NB4 (cell line): ENCODE measurements at regions not wholly inside any gene's neighbourhood (a gene's known extent, or its start where the extent isn't known, plus 50 kb on each side); places are given as distances from the start of the nearest gene placed in this dataset.

Source experiments
- POLR2A ChIP-seq: IDR thresholded peaks from 2 replicates; pipeline ENCODE4 v1.6.1; 2011; ENCODE audit warnings: mild to moderate bottlenecking; ENCODE audit not compliant: insufficient read length; ENCODE audit errors: extremely low read depth
- TF ChIP-seq, protein P1 (sequence below): IDR thresholded peaks from one replicate; pipeline ENCODE4 v1.5.1; 2012; ENCODE audit warnings: low read depth, low read length

DNA sequence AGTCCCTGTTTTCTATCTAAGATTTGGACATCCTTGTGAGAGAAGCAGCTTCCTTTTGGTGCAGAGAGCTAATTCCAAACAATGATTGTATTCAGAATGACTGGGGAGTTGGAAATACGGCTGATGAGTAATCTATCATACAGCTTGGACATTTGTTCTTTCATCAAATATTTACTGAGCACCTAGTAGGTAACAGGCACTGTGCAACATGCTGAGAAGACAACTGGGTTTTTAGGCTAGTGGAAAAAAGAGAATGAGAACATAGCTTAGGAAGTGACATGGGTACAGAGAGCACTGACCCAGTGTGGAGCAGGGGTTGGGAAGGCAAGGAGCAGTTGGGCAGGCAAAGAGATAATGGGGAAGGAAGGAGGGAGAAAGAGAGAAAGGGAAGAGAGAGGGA, 87.5 kb downstream of the TBX19 start:
- TF ChIP-seq, protein P1, sequence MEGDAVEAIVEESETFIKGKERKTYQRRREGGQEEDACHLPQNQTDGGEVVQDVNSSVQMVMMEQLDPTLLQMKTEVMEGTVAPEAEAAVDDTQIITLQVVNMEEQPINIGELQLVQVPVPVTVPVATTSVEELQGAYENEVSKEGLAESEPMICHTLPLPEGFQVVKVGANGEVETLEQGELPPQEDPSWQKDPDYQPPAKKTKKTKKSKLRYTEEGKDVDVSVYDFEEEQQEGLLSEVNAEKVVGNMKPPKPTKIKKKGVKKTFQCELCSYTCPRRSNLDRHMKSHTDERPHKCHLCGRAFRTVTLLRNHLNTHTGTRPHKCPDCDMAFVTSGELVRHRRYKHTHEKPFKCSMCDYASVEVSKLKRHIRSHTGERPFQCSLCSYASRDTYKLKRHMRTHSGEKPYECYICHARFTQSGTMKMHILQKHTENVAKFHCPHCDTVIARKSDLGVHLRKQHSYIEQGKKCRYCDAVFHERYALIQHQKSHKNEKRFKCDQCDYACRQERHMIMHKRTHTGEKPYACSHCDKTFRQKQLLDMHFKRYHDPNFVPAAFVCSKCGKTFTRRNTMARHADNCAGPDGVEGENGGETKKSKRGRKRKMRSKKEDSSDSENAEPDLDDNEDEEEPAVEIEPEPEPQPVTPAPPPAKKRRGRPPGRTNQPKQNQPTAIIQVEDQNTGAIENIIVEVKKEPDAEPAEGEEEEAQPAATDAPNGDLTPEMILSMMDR: no peak
- no peak for TF ChIP-seq POLR2A
